Femur (tissue), 1 donor: ENCODE measurements at regions not wholly inside any gene's neighbourhood (a gene's known extent, or its start where the extent isn't known, plus 50 kb on each side); places are given as distances from the start of the nearest gene placed in this dataset.

Experiments
- DNase-seq: peaks from one replicate; pipeline ENCODE4 v3.0.0-alpha.2; 2017

GRCh38 chr13:84934911-84935310 lies 864.3 kb downstream of the SLITRK6 start:
- DNase-seq, result no peak

GRCh38 chr13:84933797-84934196 lies 865.4 kb downstream of the SLITRK6 start:
- DNase-seq, result no peak

- no peak for DNase-seq
These were observed 868.0 kb downstream of the SLITRK6 start for GRCh38 chr13:84931264-84931663.

GRCh38 chr13:84927442-84928169 lies 871.6 kb downstream of the SLITRK6 start:
- no peak for DNase-seq

GRCh38 chr13:84925443-84925842 lies 873.8 kb downstream of the SLITRK6 start:
- no peak for DNase-seq

- no peak for DNase-seq
These were observed 875.4 kb downstream of the SLITRK6 start for GRCh38 chr13:84923831-84924230.

- DNase-seq, result no peak
These were observed 881.9 kb downstream of the SLITRK6 start for GRCh38 chr13:84917252-84917878.

GRCh38 chr13:84912720-84913119 lies 886.5 kb downstream of the SLITRK6 start:
- DNase-seq, result no peak

- DNase-seq, result no peak
These were observed 888.8 kb downstream of the SLITRK6 start for GRCh38 chr13:84910423-84910822.

- no peak for DNase-seq
These were observed 895.8 kb downstream of the SLITRK6 start for GRCh38 chr13:84903391-84903790.

- no peak for DNase-seq
These were observed 897.0 kb downstream of the SLITRK6 start for GRCh38 chr13:84902243-84902642.

GRCh38 chr13:84896128-84896527 lies 903.1 kb downstream of the SLITRK6 start:
- DNase-seq, result peak; percentile 57

GRCh38 chr13:84894749-84895148 lies 904.5 kb downstream of the SLITRK6 start:
- no peak for DNase-seq

- no peak for DNase-seq
These were observed 913.4 kb downstream of the SLITRK6 start for GRCh38 chr13:84885868-84886267.

- no peak for DNase-seq
These were observed 925.3 kb downstream of the SLITRK6 start for GRCh38 chr13:84873951-84874350.

GRCh38 chr13:84870190-84870589 lies 929.0 kb downstream of the SLITRK6 start:
- DNase-seq, result no peak

- no peak for DNase-seq
These were observed 932.0 kb downstream of the SLITRK6 start for GRCh38 chr13:84867246-84867645.

GRCh38 chr13:84865783-84866221 lies 933.4 kb downstream of the SLITRK6 start:
- peak; percentile 19 for DNase-seq

- no peak for DNase-seq
These were observed 934.9 kb downstream of the SLITRK6 start for GRCh38 chr13:84864341-84864740.

- DNase-seq, result no peak
These were observed 952.1 kb downstream of the SLITRK6 start for GRCh38 chr13:84847107-84847506.

GRCh38 chr13:84845907-84846619 lies 953.2 kb downstream of the SLITRK6 start:
- DNase-seq, result no peak

GRCh38 chr13:84844473-84844872 lies 954.7 kb downstream of the SLITRK6 start:
- DNase-seq, result no peak

GRCh38 chr13:84843368-84843767 lies 955.9 kb downstream of the SLITRK6 start:
- DNase-seq, result no peak

GRCh38 chr13:84834201-84834600 lies 951.9 kb upstream of the SLITRK1 start:
- no peak for DNase-seq
